ENCODE measurements at regions not wholly inside any gene's neighbourhood (a gene's known extent, or its start where the extent isn't known, plus 50 kb on each side); places are given as distances from the start of the nearest gene placed in this dataset.

DNA sequence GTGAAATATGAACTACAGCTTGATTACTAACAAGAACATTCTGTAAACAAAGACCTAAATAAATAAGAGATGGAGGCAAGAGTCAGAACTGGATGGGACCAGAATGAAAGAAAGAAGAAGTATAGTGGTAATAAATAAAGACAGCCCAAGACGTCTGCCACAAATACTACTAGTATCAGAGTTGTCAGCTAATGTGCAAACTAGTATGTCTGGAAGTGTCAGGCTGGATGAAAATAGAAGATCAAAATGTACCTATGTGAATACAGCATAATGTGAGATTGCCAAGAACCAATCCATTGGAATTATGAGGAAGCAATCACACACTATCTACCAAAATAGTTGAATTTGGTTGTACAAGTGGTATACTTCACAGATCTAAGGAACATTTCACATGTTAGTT, 353.0 kb downstream of the BTG1 start:
- Histone ChIP-seq H3K9me3 (ENCODE audit: low read depth, low read length, poor library complexity, severe bottlenecking) (no peaks in the 10 kb centered on the region), H3K27ac (ENCODE audit: low read depth, low read length, poor library complexity, severe bottlenecking) (no peak overlapping the region), H3K4me1 (ENCODE audit: insufficient read depth, low read length, poor library complexity, severe bottlenecking) (no peaks in the 10 kb centered on the region), H3K36me3 (ENCODE audit: insufficient read depth, low read length, poor library complexity, severe bottlenecking) (no peaks in the 10 kb centered on the region), H3K4me3 (ENCODE audit: low read depth, low read length, poor library complexity, severe bottlenecking) (no peak overlapping the region), H3K27me3 (replicated peaks; ENCODE audit: insufficient read depth, low read depth, low read length, poor library complexity) (no peaks in the 10 kb centered on the region)
- no TSS peak for BruUV-seq (replicated peaks)
- intact Hi-C loops (cut with micrococcal nuclease; ENCODE audit: unreplicated experiment): no loop called here
- ChIA-PET POLR2A (ENCODE audit: low non-redundant PET) (no interaction called here), CTCF (no interaction called here)
- DNase-seq (ENCODE audit: low spot score): no peak
- TF ChIP-seq, protein P1, sequence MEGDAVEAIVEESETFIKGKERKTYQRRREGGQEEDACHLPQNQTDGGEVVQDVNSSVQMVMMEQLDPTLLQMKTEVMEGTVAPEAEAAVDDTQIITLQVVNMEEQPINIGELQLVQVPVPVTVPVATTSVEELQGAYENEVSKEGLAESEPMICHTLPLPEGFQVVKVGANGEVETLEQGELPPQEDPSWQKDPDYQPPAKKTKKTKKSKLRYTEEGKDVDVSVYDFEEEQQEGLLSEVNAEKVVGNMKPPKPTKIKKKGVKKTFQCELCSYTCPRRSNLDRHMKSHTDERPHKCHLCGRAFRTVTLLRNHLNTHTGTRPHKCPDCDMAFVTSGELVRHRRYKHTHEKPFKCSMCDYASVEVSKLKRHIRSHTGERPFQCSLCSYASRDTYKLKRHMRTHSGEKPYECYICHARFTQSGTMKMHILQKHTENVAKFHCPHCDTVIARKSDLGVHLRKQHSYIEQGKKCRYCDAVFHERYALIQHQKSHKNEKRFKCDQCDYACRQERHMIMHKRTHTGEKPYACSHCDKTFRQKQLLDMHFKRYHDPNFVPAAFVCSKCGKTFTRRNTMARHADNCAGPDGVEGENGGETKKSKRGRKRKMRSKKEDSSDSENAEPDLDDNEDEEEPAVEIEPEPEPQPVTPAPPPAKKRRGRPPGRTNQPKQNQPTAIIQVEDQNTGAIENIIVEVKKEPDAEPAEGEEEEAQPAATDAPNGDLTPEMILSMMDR (conservative IDR thresholded peaks at IDR 0.05; ENCODE audit: low read depth, low read length): no peak

DNA sequence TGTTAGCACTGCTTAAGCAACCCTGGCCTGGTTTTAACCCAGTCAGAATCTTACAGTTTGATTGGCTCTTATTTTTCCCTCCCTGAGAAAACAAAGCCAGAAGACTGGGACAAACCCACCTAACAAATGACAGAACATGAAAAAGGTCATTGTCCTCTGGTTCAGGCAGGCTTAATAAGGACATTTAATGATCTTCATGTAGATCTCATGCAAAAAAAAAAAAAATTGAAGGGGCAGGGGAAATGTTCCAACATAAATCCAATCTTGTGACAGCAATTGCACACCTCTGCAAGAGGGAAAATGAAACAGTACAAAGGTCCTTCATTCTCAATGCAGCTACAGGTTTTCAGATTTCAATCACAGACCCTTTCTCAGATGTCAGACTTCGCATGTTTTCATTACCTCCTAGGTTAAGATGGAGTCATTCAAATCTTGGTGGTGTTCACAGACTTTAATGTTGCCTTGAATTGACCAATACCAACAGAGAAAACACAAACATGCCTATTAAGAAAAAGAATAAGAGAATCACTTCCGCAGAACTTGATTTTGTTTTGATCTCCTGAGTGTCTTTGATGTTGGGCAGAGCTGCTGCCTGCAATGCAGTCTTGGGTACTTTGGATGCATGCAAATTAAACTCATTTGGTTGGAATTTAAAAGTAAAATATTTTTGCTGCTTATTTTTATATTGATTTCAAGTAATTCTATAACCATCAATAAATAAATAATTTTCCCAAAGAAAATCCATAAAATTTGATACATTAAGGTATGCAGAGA, 359.0 kb downstream of the BTG1 start:
- POLR2A ChIA-PET (ENCODE audit: low non-redundant PET): no interaction called here
- no TSS peak for BruUV-seq (replicated peaks)
- H3K27me3 ChIP-seq (replicated peaks; ENCODE audit: insufficient read depth, low read depth, low read length, poor library complexity): no peaks in the 10 kb centered on the region

DNA sequence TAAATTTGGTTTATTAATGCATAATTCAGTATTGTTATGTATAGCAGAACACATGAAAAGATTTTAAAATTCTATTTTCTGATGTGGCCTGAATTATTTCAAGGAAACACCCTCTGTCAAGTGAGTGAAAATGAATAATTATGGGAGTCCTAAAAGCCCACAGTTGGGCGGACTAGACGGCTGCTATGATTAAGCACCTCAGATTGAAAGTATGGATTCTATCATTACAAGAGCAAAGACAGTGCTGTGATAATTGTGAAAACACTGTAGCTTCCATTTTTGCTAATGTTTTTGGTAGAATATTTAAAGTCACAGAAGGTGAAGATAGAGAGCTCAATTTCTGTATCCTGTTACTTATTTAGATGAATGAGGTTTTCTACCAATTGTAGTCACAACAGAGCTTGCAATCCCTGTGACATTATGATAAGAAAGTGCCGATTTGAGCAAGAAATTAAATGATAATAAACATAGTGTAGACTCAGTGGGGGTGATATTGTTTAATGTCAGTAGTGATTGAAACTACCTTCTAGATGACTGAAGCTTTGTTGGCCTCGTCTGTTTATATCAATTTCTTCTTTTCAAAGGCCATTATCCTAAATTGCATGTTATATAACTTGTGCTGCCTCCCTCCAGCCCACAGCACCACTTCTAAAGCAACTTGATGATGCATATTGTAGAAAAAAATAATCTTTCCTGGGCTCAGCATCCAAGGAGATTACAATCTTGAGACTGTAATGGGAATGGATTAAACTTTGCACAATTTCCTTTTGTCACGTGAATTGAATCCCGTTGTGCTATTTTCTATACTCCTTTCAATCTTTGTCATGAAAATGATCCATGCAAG, 359.8 kb downstream of the BTG1 start:
- no peak for TF ChIP-seq EZH2 (IDR thresholded peaks at IDR 0.05; ENCODE audit: borderline replicate concordance, low read depth, low read length, poor library complexity, severe bottlenecking)
- TF ChIP-seq, protein P1 (conservative IDR thresholded peaks at IDR 0.05; ENCODE audit: low read depth, low read length): no peak
- DNase-seq (ENCODE audit: low spot score): peak; percentile 78
- no TSS peak for BruUV-seq (replicated peaks)
- no peaks in the 10 kb centered on the region for H3K9me3 ChIP-seq (ENCODE audit: low read depth, low read length, poor library complexity, severe bottlenecking)
- intact Hi-C loops (cut with micrococcal nuclease; ENCODE audit: unreplicated experiment): no loop called here
- no peak overlapping the region for H3K4me3 ChIP-seq (ENCODE audit: low read depth, low read length, poor library complexity, severe bottlenecking)
- no peaks in the 10 kb centered on the region for H3K27me3 ChIP-seq (replicated peaks; ENCODE audit: insufficient read depth, low read depth, low read length, poor library complexity)
- peaks cover 10% of the 10 kb centered on the region for H3K4me1 ChIP-seq (ENCODE audit: insufficient read depth, low read length, poor library complexity, severe bottlenecking)
- no peaks in the 10 kb centered on the region for H3K36me3 ChIP-seq (ENCODE audit: insufficient read depth, low read length, poor library complexity, severe bottlenecking)
- peak overlapping the region; percentile 11 for H3K27ac ChIP-seq (ENCODE audit: low read depth, low read length, poor library complexity, severe bottlenecking)
- POLR2A ChIA-PET (ENCODE audit: low non-redundant PET): no interaction called here
- CTCF ChIA-PET: no interaction called here

More for the DNA sequence above, 359.0 kb downstream of the BTG1 start:
- intact Hi-C loops (cut with micrococcal nuclease; ENCODE audit: unreplicated experiment): no loop called here
- no peak for DNase-seq (ENCODE audit: low spot score)
- CTCF ChIA-PET: no interaction called here
- no peaks in the 10 kb centered on the region for H3K9me3 ChIP-seq (ENCODE audit: low read depth, low read length, poor library complexity, severe bottlenecking)
- H3K4me1 ChIP-seq (ENCODE audit: insufficient read depth, low read length, poor library complexity, severe bottlenecking): peaks cover 10% of the 10 kb centered on the region
- H3K27ac ChIP-seq (ENCODE audit: low read depth, low read length, poor library complexity, severe bottlenecking): no peak overlapping the region
- H3K36me3 ChIP-seq (ENCODE audit: insufficient read depth, low read length, poor library complexity, severe bottlenecking): no peaks in the 10 kb centered on the region
- no peak for TF ChIP-seq EZH2 (IDR thresholded peaks at IDR 0.05; ENCODE audit: borderline replicate concordance, low read depth, low read length, poor library complexity, severe bottlenecking)
- TF ChIP-seq, protein P1 (conservative IDR thresholded peaks at IDR 0.05; ENCODE audit: low read depth, low read length): no peak
- no peak overlapping the region for H3K4me3 ChIP-seq (ENCODE audit: low read depth, low read length, poor library complexity, severe bottlenecking)

All from A673 (cell line).